ENCODE measurements at regions not wholly inside any gene's neighbourhood (a gene's known extent, or its start where the extent isn't known, plus 50 kb on each side); places are given as distances from the start of the nearest gene placed in this dataset.

DNA sequence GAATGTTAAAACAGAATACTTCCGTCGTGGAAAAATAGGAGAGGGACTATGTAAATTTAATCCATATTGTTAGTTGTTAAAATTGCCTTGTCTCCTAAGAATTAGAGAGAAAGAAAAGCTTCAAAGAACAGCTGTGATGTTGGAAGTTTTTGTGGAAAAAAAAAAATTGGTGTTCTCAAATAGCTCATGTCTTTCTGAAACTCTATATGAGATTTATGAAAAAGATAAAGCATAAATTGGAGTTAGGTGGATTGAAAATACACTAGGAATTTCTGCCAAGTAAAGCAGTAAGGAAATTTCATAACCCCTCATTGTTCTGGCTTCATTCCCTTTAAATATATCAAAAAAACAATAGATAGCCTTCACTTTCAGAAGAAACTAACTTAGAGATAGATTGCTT lies 274.0 kb upstream of the ADAMTS5 start:
- WGBS, 2 donors: 80 to 83% methylated on average over 2 of the region's 2 CpGs
- Histone ChIP-seq H3K27me3 (no peaks in the 10 kb centered on the region), H3K36me3 (no peaks in the 10 kb centered on the region), H3K4me3 (no peak overlapping the region), H3K27ac (no peak overlapping the region), H3K9me3 (no peaks in the 10 kb centered on the region), H3K4me1 (peaks cover 0 to 8% (median 0%) of the 10 kb centered on the region in 9 donors)
- intact Hi-C loops (cut with DNase I): loop anchor here in 1 of 10 donors (10.0 kb wide), 1 partner anchor 276 kb away; the partner anchor contains the start of gene ADAMTS5
- TF ChIP-seq, protein P1, sequence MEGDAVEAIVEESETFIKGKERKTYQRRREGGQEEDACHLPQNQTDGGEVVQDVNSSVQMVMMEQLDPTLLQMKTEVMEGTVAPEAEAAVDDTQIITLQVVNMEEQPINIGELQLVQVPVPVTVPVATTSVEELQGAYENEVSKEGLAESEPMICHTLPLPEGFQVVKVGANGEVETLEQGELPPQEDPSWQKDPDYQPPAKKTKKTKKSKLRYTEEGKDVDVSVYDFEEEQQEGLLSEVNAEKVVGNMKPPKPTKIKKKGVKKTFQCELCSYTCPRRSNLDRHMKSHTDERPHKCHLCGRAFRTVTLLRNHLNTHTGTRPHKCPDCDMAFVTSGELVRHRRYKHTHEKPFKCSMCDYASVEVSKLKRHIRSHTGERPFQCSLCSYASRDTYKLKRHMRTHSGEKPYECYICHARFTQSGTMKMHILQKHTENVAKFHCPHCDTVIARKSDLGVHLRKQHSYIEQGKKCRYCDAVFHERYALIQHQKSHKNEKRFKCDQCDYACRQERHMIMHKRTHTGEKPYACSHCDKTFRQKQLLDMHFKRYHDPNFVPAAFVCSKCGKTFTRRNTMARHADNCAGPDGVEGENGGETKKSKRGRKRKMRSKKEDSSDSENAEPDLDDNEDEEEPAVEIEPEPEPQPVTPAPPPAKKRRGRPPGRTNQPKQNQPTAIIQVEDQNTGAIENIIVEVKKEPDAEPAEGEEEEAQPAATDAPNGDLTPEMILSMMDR (IDR thresholded peaks at IDR 0.05): no peak
- ATAC-seq: no peak
- no peak for DNase-seq

DNA sequence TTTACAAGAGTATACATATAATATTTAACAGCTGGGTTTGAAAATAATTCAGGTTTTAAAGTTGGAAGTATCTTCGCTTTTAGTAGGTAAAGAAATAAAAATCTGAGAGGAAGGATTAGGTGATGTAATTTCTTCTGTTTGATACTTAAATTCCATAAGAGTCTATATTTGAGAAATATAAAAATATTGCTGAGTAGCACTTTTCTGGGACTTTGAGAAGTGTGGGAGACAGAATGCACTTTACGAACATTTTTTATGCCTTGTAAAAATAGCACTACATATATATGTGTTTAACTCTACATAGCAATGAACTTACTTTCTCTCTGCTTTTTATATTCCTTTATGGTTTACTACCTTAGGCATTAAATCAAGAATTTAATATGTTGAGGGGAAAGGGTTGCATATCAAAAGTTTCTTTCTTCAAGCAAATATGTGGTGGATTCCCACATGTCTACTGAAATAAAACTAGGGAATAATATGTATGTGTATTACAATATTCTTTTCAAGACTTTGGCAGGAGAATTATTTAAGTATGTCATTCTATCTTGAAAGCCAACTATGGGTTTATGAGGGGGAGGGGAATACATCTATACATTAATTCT lies 266.7 kb upstream of the ADAMTS5 start:
- Histone ChIP-seq H3K27me3 (no peaks in the 10 kb centered on the region), H3K36me3 (no peaks in the 10 kb centered on the region), H3K4me3 (no peak overlapping the region), H3K9me3 (no peaks in the 10 kb centered on the region), H3K4me1 (no peaks in the 10 kb centered on the region), H3K27ac (no peak overlapping the region)
- ATAC-seq: no peak
- TF ChIP-seq, protein P1 (IDR thresholded peaks at IDR 0.05): no peak
- intact Hi-C loops (cut with DNase I): no loop called here
- WGBS, 2 donors: 97 to 98% methylated on average over 2 of the region's 2 CpGs
- no peak for DNase-seq

DNA sequence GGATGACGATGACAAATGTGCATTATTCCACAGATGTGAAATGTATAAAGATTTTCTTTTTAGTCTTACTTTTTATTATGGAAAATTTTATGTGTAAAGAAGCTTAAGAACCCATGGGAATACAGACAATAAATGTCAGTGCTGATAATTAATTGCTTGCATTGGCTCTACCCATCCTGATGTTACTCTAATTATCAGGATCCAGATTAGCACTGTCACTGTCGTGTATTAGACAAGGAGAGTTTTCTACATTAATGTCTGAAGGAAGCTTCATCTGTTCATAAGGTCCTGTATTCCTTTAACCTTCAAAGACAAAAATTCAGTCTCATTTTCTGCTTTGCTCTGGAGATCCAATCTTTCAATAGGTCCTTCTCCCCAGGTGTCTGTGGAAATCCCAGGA lies 259.1 kb upstream of the ADAMTS5 start:
- WGBS, 2 donors: 81 to 83% methylated on average over 2 of the region's 2 CpGs
- TF ChIP-seq, protein P1 (IDR thresholded peaks at IDR 0.05): no peak
- no peak for ATAC-seq

DNA sequence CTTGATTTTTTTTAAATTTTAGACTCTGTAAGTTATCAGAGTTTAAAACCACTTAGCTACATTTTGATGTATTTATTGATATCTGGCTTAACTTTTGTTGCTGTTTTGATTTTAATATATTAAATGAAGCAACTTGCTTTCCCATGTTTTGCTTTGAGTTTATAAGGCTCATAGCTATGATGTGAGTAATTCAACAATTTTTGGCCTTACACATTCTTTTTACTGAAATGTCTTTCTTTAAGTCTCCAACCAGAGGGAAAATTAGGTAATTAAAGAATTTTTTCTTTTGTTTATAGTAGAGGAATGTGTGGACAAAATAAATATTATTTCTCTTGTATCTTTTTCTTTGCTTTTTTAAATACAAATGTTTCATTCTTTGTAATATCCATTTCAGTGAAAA lies 258.3 kb upstream of the ADAMTS5 start:
- Histone ChIP-seq H3K27me3 (no peaks in the 10 kb centered on the region), H3K9me3 (no peaks in the 10 kb centered on the region), H3K27ac (no peak overlapping the region), H3K4me1 (no peaks in the 10 kb centered on the region), H3K4me3 (no peak overlapping the region), H3K36me3 (no peaks in the 10 kb centered on the region)
- DNase-seq: no peak
- ATAC-seq: no peak
- TF ChIP-seq, protein P1 (IDR thresholded peaks at IDR 0.05): no peak
- intact Hi-C loops (cut with DNase I): no loop called here

More for the DNA sequence above, 259.1 kb upstream of the ADAMTS5 start:
- Histone ChIP-seq H3K4me3 (no peak overlapping the region), H3K27me3 (no peaks in the 10 kb centered on the region), H3K9me3 (no peaks in the 10 kb centered on the region), H3K27ac (no peak overlapping the region), H3K36me3 (no peaks in the 10 kb centered on the region), H3K4me1 (no peaks in the 10 kb centered on the region)
- intact Hi-C loops (cut with DNase I): no loop called here
- DNase-seq: no peak

Data from heart right ventricle (tissue), 16 donors.